Keratinocyte (primary cell): ENCODE measurements at regions not wholly inside any gene's neighbourhood (a gene's known extent, or its start where the extent isn't known, plus 50 kb on each side); places are given as distances from the start of the nearest gene placed in this dataset.

Source experiments
- CTCF ChIP-seq, 3 experiments: IDR thresholded peaks in 1 of 3; conservative IDR thresholded peaks in 1 of 3; optimal IDR thresholded peaks in 1 of 3; 2 replicates in 2 of 3; 3 replicates in 1 of 3; pipeline versions ENCODE3 to v1.5.1; 2011; ENCODE audit warnings: low read length in 3 of 3, mild to moderate bottlenecking in 3 of 3, moderate library complexity in 2 of 3, control low read depth in 1 of 3, inconsistent platforms in 1 of 3; ENCODE audit not compliant: insufficient read depth in 2 of 3; ENCODE audit errors: extremely low read depth in 1 of 3
- EZH2 ChIP-seq: IDR thresholded peaks from one replicate; pipeline ENCODE4 v1.6.1; 2012; ENCODE audit warnings: inconsistent platforms, mild to moderate bottlenecking, low read length, moderate library complexity

GRCh38 chr5:114099161-114099560, 262.7 kb upstream of the KCNN2 start:
- TF ChIP-seq CTCF (optimal IDR thresholded peaks at IDR 0.05 in 1 of 3, IDR thresholded peaks at IDR 0.05 in 1 of 3, conservative IDR thresholded peaks at IDR 0.05 in 1 of 3; ENCODE audit: extremely low read depth in 1 of 3, insufficient read depth in 2 of 3, low read length in 3 of 3) (no peak), EZH2 (no peak)
